Testis (tissue), 2 donors: ENCODE measurements at regions not wholly inside any gene's neighbourhood (a gene's known extent, or its start where the extent isn't known, plus 50 kb on each side); places are given as distances from the start of the nearest gene placed in this dataset.

Source experiments
- DNase-seq: peaks from one replicate; pipeline ENCODE4 v3.0.0-alpha.2; 2019
- H3K27ac ChIP-seq, 2 donors: fragments of 200-600 bp; sonication (generic); one replicate each; pipeline ENCODE4 v1.5.1; 2019
- H3K27me3 ChIP-seq: fragments of 200-600 bp; sonication (generic); one replicate; pipeline ENCODE4 v1.5.1; 2019
- H3K36me3 ChIP-seq: fragments of 200-600 bp; sonication (generic); one replicate; pipeline ENCODE4 v1.5.1; 2017; ENCODE audit warnings: low read depth; ENCODE audit errors: missing control alignments
- H3K4me1 ChIP-seq: fragments of 200-600 bp; sonication (generic); one replicate; pipeline ENCODE4 v1.5.1; 2019
- H3K4me3 ChIP-seq, 2 donors: fragments of 200-600 bp; sonication (generic); one replicate each; pipeline ENCODE4 v1.5.1; 2017 to 2019
- H3K9me3 ChIP-seq: fragments of 200-600 bp; sonication (generic); one replicate; pipeline ENCODE4 v1.5.1; 2017
- POLR2A ChIP-seq: fragments of 450-650 bp; IDR thresholded peaks from one replicate; pipeline ENCODE4 v1.6.1; 2017; ENCODE audit warnings: antibody characterized with exemption, mild to moderate bottlenecking, moderate library complexity
- WGBS, 2 donors: methylation state at CpG; one replicate each; pipeline ENCODE4 v1.1.5; 2018; 5-methylcytosine and 5-hydroxymethylcytosine counted together
- intact Hi-C: fragments of 100-400 bp; cut with DNase I; formaldehyde crosslinking; loops from one replicate; pipeline ENCODE4 v1.15.1; 2023; ENCODE audit warnings: low total_unique reads
- TF ChIP-seq, protein P1 (sequence below), 3 experiments: fragments of 450-650 bp in 2 of 3; fragments of 200-600 bp in 1 of 3; sonication (generic) in 1 of 3; IDR thresholded peaks; one replicate each; pipeline ENCODE4 v1.5.1; 2016 to 2019; ENCODE audit warnings: antibody characterized with exemption in 3 of 3, mild to moderate bottlenecking in 2 of 3, moderate library complexity in 1 of 3

DNA sequence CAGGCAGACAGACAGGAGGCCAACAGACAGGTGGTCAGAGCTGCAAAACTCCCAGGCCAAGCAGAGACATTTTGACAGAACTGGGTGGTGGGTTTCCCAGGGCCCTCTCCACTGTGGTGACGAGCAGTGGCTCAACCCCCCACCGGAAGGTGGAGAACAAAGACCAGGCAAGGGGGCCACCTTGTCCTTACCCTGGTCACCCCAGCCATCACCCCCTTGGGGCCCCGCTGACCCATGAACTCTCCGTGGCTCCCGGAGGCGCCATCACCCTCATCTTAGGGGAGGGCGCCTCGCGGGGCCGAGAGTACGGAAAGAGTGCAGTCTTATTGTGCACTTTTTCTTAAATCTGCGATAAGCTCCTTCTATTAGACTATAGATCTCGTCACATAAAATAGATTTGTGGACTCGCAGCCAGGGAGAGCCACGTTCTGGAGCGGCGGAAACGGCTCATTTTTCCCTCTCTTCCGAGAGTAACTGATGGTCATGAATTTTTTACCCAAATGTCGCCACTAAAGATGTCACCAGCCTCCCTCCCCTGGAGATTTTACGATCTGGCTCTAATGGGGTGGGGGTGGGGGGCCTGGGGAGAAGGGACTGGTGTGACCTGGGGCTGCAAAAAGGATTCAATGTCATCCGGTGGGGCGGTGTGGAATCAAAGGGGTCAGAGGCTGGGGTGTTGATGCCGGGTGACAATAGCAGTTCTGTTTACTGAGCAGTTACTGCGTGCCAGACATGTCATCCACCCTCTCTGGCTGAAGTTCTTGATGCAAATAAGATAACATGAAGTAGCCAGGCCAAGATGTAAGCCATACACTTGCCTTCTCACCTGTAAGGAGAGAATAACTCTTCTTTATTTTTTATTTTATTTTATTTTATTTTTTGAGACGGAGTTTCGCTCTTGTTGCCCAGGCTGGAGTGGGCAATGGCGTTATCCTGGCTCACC lies 71.1 kb upstream of the MYL10 start:
- H3K4me1 ChIP-seq = no peaks in the 10 kb centered on the region
- H3K9me3 ChIP-seq = no peaks in the 10 kb centered on the region
- no peak overlapping the region for H3K27ac ChIP-seq
- intact Hi-C loops = no loop called here
- no peaks in the 10 kb centered on the region for H3K36me3 ChIP-seq
- H3K27me3 ChIP-seq = no peaks in the 10 kb centered on the region
- TF ChIP-seq POLR2A = no peak
- TF ChIP-seq, protein P1, sequence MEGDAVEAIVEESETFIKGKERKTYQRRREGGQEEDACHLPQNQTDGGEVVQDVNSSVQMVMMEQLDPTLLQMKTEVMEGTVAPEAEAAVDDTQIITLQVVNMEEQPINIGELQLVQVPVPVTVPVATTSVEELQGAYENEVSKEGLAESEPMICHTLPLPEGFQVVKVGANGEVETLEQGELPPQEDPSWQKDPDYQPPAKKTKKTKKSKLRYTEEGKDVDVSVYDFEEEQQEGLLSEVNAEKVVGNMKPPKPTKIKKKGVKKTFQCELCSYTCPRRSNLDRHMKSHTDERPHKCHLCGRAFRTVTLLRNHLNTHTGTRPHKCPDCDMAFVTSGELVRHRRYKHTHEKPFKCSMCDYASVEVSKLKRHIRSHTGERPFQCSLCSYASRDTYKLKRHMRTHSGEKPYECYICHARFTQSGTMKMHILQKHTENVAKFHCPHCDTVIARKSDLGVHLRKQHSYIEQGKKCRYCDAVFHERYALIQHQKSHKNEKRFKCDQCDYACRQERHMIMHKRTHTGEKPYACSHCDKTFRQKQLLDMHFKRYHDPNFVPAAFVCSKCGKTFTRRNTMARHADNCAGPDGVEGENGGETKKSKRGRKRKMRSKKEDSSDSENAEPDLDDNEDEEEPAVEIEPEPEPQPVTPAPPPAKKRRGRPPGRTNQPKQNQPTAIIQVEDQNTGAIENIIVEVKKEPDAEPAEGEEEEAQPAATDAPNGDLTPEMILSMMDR (IDR thresholded peaks at IDR 0.05) = no peak
- no peak for DNase-seq
- no peak overlapping the region for H3K4me3 ChIP-seq
- WGBS, 2 donors = 53 to 76% methylated on average over 25 to 28 of the region's 28 CpGs

DNA sequence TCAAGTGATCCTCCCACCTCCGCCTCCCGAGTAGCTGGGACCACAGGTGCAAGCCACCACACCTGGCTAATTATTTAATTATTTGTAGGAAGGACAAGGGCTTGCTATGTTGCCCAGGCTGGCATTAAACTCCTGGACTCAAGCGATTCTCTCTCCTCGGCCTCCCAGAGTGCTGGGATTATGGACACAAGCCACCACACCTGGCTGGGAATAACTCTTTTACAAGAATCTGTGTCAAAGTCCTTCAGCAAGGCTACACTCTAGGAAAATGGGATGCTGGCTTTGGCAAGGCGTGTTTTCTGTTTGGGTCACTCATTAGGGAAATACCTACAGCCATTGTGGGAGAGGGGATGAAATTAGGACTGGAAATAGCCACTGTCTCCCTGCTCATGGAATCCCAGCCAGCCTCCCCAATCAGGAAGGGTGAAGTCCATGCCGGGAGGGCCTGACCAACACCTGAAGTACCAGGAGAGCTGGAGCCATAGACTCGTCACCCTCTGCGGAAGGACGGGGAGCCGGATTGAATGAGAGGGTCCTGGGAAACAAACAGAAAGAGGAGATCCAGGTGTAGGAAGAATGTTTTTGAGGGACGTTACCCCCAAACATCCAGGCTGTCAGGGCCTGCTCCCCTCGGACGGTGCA lies 72.2 kb upstream of the MYL10 start:
- no peak for DNase-seq
- H3K4me3 ChIP-seq = no peak overlapping the region
- H3K36me3 ChIP-seq = no peaks in the 10 kb centered on the region
- no peaks in the 10 kb centered on the region for H3K9me3 ChIP-seq
- intact Hi-C loops = no loop called here
- WGBS, 2 donors = 85 to 90% methylated on average over 13 of the region's 13 CpGs
- TF ChIP-seq, protein P1 (IDR thresholded peaks at IDR 0.05) = no peak
- TF ChIP-seq POLR2A = no peak
- no peaks in the 10 kb centered on the region for H3K4me1 ChIP-seq
- no peaks in the 10 kb centered on the region for H3K27me3 ChIP-seq
- no peak overlapping the region for H3K27ac ChIP-seq

DNA sequence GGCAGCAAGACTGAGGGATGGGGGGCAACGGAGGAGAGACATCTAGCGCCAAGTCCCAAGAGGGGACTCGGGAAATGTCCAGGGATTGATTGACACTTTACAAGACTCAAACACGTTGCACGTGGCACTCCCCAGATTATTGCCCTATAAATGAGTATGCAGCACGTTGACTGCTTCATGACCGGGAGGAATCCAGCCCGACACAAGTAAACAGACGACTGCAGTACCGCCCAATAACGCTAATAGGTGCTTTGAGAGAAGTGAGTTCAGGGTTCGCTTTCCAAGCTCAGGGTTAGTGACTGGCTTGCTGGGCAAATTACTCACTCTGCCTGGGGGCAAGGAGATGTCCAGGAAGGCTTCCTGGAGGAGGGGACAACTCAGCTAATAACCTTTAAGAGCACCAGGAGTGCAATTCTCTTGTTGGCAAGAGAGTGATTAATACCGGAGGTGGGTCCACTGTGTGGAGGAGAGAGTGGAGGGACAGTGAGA lies 73.3 kb upstream of the MYL10 start:
- no peak for DNase-seq
- intact Hi-C loops = no loop called here

DNA sequence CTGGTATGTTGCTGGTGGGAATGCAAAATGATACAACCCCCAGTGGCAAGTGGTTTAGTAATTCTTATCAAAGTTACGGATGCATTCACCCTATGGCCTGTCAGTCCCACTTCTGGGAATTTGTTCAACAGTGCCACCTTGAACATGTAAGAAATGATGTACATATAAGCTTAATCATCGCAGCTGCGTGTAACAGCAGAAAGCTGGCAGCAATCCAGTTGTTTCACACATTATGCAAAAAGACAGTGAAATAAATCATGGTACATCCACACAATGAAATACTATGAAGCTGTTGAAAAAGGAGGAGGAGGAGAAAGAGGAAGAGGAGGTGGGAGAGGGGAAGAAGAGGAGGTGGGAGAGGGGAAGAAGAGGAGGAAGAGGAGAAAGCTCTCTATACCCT lies 76.2 kb upstream of the MYL10 start:
- no peaks in the 10 kb centered on the region for H3K27me3 ChIP-seq
- no peak for TF ChIP-seq POLR2A
- TF ChIP-seq, protein P1 (IDR thresholded peaks at IDR 0.05) = no peak
- DNase-seq = no peak
- no peaks in the 10 kb centered on the region for H3K4me1 ChIP-seq
- no peaks in the 10 kb centered on the region for H3K9me3 ChIP-seq
- H3K36me3 ChIP-seq = no peaks in the 10 kb centered on the region
- no peak overlapping the region for H3K4me3 ChIP-seq
- intact Hi-C loops = no loop called here
- WGBS, 2 donors = 61 to 63% methylated on average over 3 of the region's 3 CpGs
- no peak overlapping the region for H3K27ac ChIP-seq

More for the DNA sequence above, 73.3 kb upstream of the MYL10 start:
- no peaks in the 10 kb centered on the region for H3K27me3 ChIP-seq
- H3K4me1 ChIP-seq = no peaks in the 10 kb centered on the region
- H3K4me3 ChIP-seq = no peak overlapping the region
- H3K9me3 ChIP-seq = no peaks in the 10 kb centered on the region
- no peak overlapping the region for H3K27ac ChIP-seq
- TF ChIP-seq POLR2A = no peak
- TF ChIP-seq, protein P1 (IDR thresholded peaks at IDR 0.05) = no peak
- 64% methylated on average over 13 of the region's 13 CpGs for WGBS, 2 donors
- no peaks in the 10 kb centered on the region for H3K36me3 ChIP-seq
